ENCODE measurements at regions not wholly inside any gene's neighbourhood (a gene's known extent, or its start where the extent isn't known, plus 50 kb on each side); places are given as distances from the start of the nearest gene placed in this dataset.

- CTCF ChIA-PET = no interaction called here
- POLR2A ChIA-PET = no interaction called here
- H3K27me3 Mint-ChIP-seq = no peaks in the 10 kb centered on the region
- TF ChIP-seq CTCF (IDR thresholded peaks at IDR 0.05) = no peak
- intact Hi-C loops (cut with micrococcal nuclease) = no loop called here
- DNase-seq = no peak
- no peak for ATAC-seq (ENCODE audit: low read depth)
- H3K4me1 Mint-ChIP-seq = no peaks in the 10 kb centered on the region
- H3K9me3 Mint-ChIP-seq = peaks cover 5% of the 10 kb centered on the region
- H3K4me3 Mint-ChIP-seq = no peak overlapping the region
- no peaks in the 10 kb centered on the region for H3K36me3 Mint-ChIP-seq (ENCODE audit: low read depth)
- no peak overlapping the region for H3K27ac Mint-ChIP-seq
These were observed 130.9 kb upstream of the SLITRK6 start for GRCh38 chr13:85930108-85930507.

DNA sequence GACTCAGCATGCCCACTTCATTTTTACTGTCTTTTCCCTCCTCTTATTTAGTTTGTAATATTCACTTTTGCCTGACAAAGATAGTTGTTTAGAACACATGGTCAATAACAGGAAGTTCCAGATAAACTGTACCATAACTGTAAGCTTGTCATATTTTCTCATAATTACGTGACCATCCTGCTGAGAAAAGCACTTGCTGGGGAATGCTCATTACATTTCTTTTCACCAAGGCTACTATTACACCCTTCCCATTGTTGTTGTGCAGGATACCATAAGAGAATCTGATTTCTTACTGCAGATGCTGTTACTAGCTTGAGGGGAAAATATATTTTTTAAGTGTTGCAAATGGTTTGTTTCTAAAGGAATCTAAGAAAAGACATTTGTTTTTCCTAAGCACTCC, 111.7 kb upstream of the SLITRK6 start:
- Mint-ChIP-seq H3K4me3 (no peak overlapping the region), H3K9me3 (peaks cover 14% of the 10 kb centered on the region), H3K36me3 (ENCODE audit: low read depth) (no peaks in the 10 kb centered on the region), H3K27ac (no peak overlapping the region), H3K27me3 (no peaks in the 10 kb centered on the region), H3K4me1 (no peaks in the 10 kb centered on the region)
- ChIA-PET POLR2A (no interaction called here), CTCF (no interaction called here)
- no peak for DNase-seq
- intact Hi-C loops (cut with micrococcal nuclease) = no loop called here
- no peak for TF ChIP-seq CTCF (IDR thresholded peaks at IDR 0.05)
- ATAC-seq (ENCODE audit: low read depth) = no peak

DNA sequence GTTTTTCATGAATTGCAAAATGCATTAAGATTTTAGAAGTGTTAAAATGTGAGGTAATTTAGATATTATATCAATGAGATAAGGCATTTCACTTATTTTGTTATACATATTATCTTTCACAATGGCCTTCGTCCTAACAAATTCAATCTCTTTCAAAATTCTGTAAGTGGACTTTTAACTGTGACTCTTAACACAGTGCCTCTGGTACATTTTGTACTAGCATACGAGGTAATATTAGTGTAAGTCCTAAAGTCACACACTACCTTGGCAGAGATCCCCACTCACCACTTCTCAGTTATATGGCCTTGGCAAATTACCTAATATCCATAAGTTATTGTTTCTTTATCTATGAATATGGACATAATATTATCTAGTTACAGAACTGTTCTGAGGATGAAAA, 101.3 kb upstream of the SLITRK6 start:
- H3K4me3 Mint-ChIP-seq = no peak overlapping the region
- CTCF ChIA-PET = no interaction called here
- no peak for ATAC-seq (ENCODE audit: low read depth)
- no peak for TF ChIP-seq CTCF (IDR thresholded peaks at IDR 0.05)
- intact Hi-C loops (cut with micrococcal nuclease) = no loop called here
- no peaks in the 10 kb centered on the region for H3K36me3 Mint-ChIP-seq (ENCODE audit: low read depth)
- H3K9me3 Mint-ChIP-seq = peaks cover 12% of the 10 kb centered on the region
- no peak overlapping the region for H3K27ac Mint-ChIP-seq
- no peaks in the 10 kb centered on the region for H3K27me3 Mint-ChIP-seq
- H3K4me1 Mint-ChIP-seq = no peaks in the 10 kb centered on the region
- POLR2A ChIA-PET = no interaction called here
- DNase-seq = no peak

DNA sequence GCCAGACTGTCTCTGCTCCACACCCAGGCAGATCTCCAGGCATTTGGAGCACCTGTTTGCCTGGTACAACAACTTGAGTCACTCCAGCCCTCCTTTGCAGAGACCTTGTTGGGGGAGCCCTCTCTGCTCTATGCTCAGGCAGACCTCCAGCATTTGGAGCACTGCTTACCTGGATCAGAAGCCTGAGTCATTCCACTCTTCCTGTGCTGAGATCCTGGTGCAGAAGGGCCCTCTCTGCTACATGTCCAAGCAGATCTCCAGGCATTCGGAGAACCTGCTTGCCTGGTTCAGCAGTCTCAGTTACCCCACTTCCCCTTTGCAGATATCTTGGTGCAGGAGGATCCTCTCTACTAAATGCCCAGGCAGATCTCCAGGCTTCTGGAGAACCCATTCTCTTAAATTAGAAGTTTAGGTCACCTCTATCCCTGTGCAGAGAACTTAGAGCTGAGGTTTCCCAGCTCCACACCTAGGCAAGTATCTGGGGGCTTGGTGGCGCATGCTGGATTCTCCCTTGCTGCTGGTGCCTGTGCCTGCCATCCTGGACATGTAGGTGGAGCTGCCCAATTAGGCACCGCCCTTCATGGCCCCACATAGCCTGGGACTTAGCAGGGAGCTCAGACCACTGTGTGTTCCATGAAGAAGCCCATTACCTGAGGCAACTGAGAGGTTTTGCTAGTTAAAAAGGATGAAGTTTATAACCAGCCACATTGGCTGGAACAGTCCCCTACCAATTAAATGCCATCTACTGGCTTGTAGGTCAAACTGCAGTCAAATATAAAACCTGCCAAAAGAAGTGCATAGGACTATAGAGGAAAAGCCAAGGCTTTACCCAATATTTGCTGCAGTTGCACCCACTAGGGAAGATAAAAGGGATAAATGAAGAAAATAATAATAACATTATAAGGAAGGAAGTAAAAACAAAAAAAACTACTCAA, 97.6 kb upstream of the SLITRK6 start:
- intact Hi-C loops (cut with micrococcal nuclease) = no loop called here

DNA sequence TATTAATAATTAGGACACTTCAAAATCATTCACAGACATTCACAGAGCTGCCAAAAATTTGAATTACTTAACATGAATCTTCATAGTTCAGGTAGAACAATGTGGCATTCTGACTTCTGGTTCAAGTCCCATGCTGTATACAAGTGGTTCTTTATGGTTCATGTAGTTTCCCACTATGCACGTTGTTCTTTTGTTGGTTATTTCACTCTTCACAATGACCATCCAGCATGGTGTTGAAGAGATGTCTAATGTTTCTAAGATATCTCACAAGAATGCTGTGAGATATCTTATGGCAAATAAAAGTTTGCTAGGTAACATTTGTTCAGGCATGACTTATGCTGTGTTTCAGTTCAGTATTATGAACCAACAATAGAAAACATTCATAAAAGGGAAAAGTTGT, 88.2 kb upstream of the SLITRK6 start:
- no peak overlapping the region for H3K4me3 Mint-ChIP-seq
- ChIA-PET POLR2A (no interaction called here), CTCF (no interaction called here)
- H3K9me3 Mint-ChIP-seq = no peaks in the 10 kb centered on the region
- H3K36me3 Mint-ChIP-seq (ENCODE audit: low read depth) = no peaks in the 10 kb centered on the region
- intact Hi-C loops (cut with micrococcal nuclease) = no loop called here
- no peaks in the 10 kb centered on the region for H3K4me1 Mint-ChIP-seq
- no peak for TF ChIP-seq CTCF (IDR thresholded peaks at IDR 0.05)
- no peak overlapping the region for H3K27ac Mint-ChIP-seq
- H3K27me3 Mint-ChIP-seq = no peaks in the 10 kb centered on the region
- DNase-seq (no peak), ATAC-seq (ENCODE audit: low read depth) (no peak)

More for the DNA sequence above, 97.6 kb upstream of the SLITRK6 start:
- Mint-ChIP-seq H3K4me3 (no peak overlapping the region), H3K27ac (no peak overlapping the region), H3K27me3 (no peaks in the 10 kb centered on the region), H3K4me1 (no peaks in the 10 kb centered on the region), H3K9me3 (peaks cover 12% of the 10 kb centered on the region), H3K36me3 (ENCODE audit: low read depth) (no peaks in the 10 kb centered on the region)
- no peak for DNase-seq
- TF ChIP-seq CTCF (IDR thresholded peaks at IDR 0.05) = no peak
- CTCF ChIA-PET = no interaction called here
- POLR2A ChIA-PET = no interaction called here
- ATAC-seq (ENCODE audit: low read depth) = no peak

Measured in activated B cell treated with CpG ODN at 0.5 μM for 24 hours (primary cell).